HG02588 (cell line): ENCODE measurements at regions not wholly inside any gene's neighbourhood (a gene's known extent, or its start where the extent isn't known, plus 50 kb on each side); places are given as distances from the start of the nearest gene placed in this dataset.

Experiments used
- ATAC-seq: cut with Tn5 transposase; IDR thresholded peaks from one replicate; pipeline ENCODE4 v1.9.1; 2021; ENCODE audit warnings: mild to moderate bottlenecking, moderate library complexity; ENCODE audit not compliant: unreplicated experiment

- ATAC-seq, result no peak
Observed at GRCh38 chr9:103755441-103755840, 338.7 kb upstream of the SMC2 start.

- ATAC-seq, result no peak
Observed at GRCh38 chr9:103755986-103756385, 338.1 kb upstream of the SMC2 start.

- no peak for ATAC-seq
Observed at GRCh38 chr9:103757062-103757461, 337.0 kb upstream of the SMC2 start.

- ATAC-seq, result no peak
Observed at GRCh38 chr9:103761466-103761865, 332.6 kb upstream of the SMC2 start.

- ATAC-seq, result peak; percentile 91
Observed at GRCh38 chr9:103789686-103790085, 304.4 kb upstream of the SMC2 start.

DNA sequence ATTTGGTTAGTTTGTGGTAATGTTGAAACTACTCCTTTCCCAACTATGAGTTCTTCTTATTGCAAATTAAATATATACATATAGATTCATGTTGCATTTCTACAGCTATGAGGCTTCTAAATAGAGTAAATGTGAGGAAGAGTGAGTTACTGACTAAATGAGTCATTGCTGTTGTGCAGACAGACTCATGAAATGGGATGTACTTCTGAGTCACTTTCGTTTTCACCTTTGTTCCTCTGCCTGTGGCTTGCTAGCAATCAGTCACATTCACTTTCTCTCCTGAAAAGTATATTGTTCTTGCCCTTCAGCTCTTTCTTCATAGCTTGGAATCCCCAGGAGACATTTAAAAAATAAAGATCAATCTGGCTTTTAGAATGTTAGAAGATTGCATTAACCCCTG lies 295.5 kb upstream of the SMC2 start:
- peak; percentile 99 for ATAC-seq

DNA sequence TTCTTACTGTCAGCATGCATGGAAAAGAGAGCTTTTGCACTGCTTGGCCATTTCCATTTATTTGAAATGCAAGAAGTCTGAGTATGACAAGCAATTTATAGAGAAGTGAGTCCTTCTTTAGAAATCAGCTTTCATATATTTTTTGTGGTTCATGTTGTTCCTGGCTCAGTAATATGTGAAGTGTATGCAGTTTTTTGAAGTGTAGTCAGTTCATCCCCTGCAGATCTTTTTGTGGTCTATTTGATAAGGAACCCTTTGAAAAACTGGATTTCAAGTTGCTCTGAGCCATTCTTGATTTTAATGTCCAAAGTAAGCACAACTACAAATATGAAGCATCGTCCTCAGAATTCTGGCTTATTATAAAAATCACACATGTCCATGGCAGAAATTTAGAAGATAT lies 294.1 kb upstream of the SMC2 start:
- ATAC-seq, result no peak

DNA sequence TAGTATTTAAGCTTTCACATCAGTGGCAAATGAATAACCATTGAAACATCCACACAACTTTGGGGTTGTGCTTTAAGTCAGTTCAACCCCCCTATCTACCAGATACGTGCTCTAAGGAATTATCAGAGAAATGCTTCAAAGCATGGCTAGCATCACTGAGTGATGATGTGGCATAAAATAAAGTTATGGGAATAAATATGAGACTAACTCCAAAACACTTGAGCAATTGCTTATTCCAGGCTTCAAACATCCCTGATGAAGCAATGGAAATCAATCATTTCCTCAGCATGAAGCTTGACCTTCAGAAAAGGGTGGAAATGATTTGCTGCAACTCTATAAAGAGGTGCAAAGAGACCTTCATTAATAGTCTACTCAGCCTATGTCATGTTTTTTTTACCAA lies 292.0 kb upstream of the SMC2 start:
- no peak for ATAC-seq

GRCh38 chr9:103803245-103803644 lies 290.9 kb upstream of the SMC2 start:
- ATAC-seq, result no peak

DNA sequence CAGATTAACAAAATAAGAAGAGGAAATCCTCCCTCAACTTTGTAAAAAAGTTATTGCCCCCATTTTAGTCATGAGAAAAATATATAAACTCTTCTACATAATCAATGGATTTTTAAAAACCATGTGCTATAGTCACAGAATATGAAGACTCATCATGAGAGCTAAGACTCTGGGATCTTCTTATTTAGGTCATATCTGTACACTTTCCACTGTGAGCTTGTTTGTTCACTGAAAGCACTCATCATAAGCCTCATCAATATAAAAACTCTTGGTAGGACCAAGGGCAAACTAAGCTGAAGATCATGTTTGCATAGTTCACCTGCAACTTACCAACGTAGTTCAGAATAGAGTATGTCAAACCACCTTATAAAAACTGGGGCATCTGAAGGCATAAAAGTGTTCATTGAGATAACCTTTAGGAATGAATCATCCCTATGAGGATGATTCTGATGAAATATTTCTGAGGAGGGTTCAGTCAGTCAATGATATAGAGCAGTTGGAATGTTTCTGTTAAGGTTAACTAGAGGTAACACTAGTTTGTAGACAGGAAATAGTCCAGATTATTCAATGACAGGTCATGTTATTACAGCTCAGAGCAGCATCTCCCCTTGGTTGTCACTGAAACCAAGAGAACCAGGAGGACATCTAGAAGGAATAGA lies 289.9 kb upstream of the SMC2 start:
- no peak for ATAC-seq

DNA sequence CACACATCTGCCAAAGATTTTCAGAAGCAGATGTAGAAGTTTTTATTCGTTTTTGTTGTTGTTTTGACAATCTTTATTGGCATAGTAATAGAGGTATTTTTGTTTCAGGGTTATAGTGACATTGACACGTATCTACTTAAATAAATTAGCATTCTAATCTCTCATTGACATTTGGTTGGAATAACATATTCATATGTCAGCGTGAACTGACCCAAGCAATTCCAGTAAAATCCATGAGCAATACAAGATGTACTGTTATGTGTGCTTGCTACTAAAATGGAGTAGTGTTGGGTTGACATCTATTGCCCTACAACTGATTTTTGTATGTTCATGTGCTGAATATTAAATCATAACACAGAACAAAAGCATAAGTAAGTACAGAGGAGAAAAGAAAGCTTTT lies 284.4 kb upstream of the SMC2 start:
- ATAC-seq, result no peak

DNA sequence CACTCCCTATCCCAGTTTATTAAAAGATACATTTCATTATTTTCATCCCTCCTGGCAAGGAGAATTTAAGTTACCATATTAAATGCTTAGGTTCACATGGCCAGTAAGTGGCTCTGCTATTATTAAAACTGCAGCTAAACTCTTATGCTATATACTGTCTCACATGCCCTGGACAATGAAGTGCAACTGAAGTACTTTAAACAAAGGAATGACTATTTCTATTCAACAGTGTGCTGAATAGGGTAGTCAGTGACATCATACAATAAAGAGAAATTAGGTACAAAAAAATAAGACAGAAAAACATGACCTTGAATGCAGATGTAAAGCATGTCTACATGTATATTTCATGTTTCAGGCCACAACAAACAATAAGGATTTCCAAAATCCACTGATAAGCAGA lies 282.6 kb upstream of the SMC2 start:
- ATAC-seq, result no peak

- ATAC-seq, result no peak
Observed at GRCh38 chr9:103816146-103816545, 278.0 kb upstream of the SMC2 start.

- no peak for ATAC-seq
Observed at GRCh38 chr9:103819936-103820335, 274.2 kb upstream of the SMC2 start.

GRCh38 chr9:103821115-103821514 lies 273.0 kb upstream of the SMC2 start:
- ATAC-seq, result no peak

DNA sequence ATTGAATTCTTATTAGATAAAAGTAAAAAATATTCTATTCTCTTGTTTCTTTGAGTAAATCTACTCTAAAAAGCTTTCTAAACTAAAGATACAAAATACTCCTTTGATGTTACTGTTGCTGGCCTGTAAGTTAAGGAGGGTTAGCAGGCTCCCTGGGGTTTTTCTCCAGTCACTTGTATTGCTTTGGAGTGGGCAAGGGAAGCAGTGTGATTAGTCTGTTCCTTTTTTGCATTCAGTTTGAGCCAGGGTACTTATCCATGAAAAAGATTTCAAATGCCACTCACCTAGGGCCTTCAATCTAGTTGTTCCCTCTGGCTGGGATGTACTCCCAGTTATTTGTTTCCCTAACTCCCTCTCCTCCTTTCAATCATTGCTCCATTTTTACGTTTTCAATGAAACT lies 256.2 kb upstream of the SMC2 start:
- ATAC-seq, result no peak

DNA sequence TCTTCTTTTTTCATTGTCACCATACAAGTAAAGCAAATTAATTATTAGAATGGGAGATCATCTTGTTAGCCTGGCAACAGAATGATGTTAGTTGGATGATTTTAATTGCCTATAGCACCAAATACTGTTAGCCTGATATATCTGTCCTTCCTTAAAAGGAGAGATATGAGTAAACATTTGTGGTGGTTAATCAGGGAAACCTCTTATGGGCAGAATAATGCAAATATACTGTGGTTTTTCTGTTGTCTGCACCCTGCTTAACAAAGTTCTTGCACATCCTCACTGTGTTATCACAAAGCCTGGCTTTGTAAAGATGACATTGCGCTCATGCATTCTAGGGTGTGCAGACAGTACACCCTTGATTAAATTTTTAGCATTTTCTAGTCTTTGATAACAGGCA lies 254.9 kb upstream of the SMC2 start:
- ATAC-seq, result no peak

DNA sequence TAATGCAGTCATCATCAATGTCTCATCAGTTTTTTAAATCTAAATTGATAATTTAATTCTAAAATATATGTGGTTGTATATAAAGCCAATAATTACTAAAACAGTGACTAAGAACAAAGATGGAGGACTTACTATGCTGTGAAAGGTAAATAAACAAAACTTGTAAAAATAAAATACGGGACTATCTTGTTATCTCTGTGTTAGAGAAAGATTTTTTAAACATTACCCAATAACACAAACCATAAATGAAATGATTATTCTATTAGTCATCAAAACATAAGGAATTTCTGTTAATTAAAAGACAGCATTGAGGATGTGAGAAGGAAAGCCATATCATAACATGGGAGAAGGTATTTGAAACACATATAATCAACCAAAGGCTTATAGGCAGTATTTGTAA lies 226.2 kb upstream of the SMC2 start:
- ATAC-seq, result no peak

- no peak for ATAC-seq
Observed at GRCh38 chr9:103872811-103873210, 221.3 kb upstream of the SMC2 start.

DNA sequence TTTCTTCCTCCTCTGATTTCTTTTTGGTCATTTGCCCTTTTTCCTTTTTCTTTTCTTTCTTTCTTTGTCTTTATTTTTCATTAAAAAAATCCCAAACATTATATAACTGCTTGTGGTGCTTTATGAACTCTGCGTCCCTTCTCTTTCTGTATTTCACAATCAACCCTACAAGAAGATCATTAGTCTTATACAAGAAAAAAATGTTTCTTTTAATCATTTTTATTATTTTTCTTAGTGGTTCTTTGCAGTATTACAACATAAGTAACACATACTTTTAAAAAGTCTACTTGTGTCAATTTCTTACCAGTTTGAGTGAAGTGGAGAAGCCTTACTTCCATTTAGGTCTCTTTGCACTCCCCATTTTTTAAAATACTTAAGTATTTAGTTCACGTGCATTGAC lies 212.7 kb upstream of the SMC2 start:
- ATAC-seq, result no peak

DNA sequence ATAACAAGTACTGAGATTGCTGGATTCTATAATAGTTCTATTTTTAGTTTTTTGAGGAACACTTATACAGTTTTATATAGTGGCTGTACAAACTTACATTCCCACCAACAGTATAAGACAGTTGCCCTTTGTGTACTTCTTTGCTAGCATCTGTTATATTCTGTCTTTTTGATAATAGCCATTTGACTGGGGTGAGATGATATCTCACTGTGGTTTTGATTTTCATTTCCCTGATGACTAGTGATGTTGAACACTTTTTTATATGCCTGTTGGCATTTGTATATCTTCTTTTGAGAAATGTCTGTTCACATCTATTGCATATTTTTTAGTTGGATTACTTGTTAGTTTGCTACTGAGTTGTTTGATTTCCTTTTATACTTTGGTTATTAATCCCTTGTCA lies 204.1 kb upstream of the SMC2 start:
- no peak for ATAC-seq

DNA sequence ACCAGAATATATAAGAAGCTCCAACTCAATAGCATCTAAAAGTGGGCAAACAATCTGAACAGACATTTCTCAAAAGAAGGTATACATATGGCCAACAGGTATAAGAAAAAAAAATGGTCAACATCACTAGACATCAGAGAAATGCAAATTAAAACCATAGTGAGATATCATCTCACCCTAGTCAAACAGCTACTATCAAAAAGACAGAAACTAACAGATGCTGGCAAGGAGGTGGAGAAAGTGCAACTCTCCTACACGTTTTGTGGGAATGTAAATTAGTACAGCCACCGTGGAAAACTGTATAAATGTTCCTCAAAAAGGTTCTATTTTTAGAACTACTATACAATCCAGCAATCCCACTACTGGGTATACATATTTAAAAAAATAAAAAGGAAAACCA lies 199.9 kb upstream of the SMC2 start:
- ATAC-seq, result no peak

GRCh38 chr9:103898550-103898949 lies 195.6 kb upstream of the SMC2 start:
- ATAC-seq, result no peak

DNA sequence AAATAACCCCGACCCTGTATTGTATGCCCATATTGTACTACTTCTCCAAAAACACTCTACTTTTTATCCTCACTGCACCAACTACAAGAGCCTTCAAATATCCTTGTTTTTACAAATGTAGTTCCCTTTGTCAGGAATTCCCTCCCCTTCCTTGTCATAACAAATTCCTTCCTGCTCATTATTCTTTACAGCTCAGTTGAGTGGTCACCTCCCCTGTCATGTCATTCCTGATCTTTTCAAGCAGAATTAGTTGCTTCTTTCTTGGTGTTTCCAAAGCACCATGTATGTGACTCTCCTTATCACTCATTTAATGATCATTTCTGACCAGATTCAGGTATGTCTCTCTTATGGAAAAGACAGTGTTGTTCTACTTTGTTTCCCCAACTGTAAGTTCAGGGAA lies 194.2 kb upstream of the SMC2 start:
- ATAC-seq, result no peak
